Endothelial cell of umbilical vein (primary cell): ENCODE measurements at regions not wholly inside any gene's neighbourhood (a gene's known extent, or its start where the extent isn't known, plus 50 kb on each side); places are given as distances from the start of the nearest gene placed in this dataset.

Experiments used
- BruUV-seq: library from RNA; stranded (reverse); fragments of 400-500 nt; replicated peaks from 2 replicates; lab custom pipeline; 2021; lab: Mats Ljungman, UMichigan
- CTCF ChIA-PET: fragments of 300-600, 350-600 bp; sonication (Branson Sonifier 250); formaldehyde crosslinking; loops from one replicate; lab custom pipeline; 2021; ENCODE audit warnings: antibody characterized with exemption, inconsistent platforms; lab: Charles Lee
- POLR2A ChIA-PET: fragments of 300-600, 350-600 bp; sonication (Branson Sonifier 250); formaldehyde crosslinking; loops from one replicate; lab custom pipeline; 2021; ENCODE audit warnings: antibody characterized with exemption, inconsistent platforms; lab: Charles Lee
- DNase-seq: peaks from one replicate; pipeline ENCODE4 v3.0.0-alpha.2; 2011; ENCODE audit warnings: low read depth, low spot score
- FAIRE-seq: peaks from 2 replicates; lab custom pipeline; 2011; peaks lifted over from hg19 to GRCh38; lab: Jason Lieb, UNC
- H2AFZ ChIP-seq: 2 replicates; pipeline ENCODE4 v1.6.0; 2012; ENCODE audit warnings: low read depth, low read length, control low read depth, inconsistent platforms
- H3K27ac ChIP-seq: 2 replicates; pipeline ENCODE4 v1.5.1; 2011; ENCODE audit warnings: low read depth, mild to moderate bottlenecking, control low read depth, low read length, moderate library complexity; ENCODE audit not compliant: insufficient read depth
- H3K27me3 ChIP-seq, 2 experiments: 2 replicates each; pipeline versions ENCODE4 v1.6.0 to v1.6.1; 2011; ENCODE audit warnings: low read length in 2 of 2, mixed read lengths in 1 of 2; ENCODE audit not compliant: control insufficient read depth in 2 of 2, insufficient read depth in 2 of 2
- H3K36me3 ChIP-seq, 2 experiments: 2 replicates in 1 of 2; 3 replicates in 1 of 2; pipeline ENCODE4 v1.5.1; 2011; ENCODE audit warnings: low read length in 2 of 2, mild to moderate bottlenecking in 1 of 2, moderate library complexity in 1 of 2; ENCODE audit not compliant: control insufficient read depth in 2 of 2, insufficient read depth in 2 of 2; ENCODE audit errors: extremely low read depth in 1 of 2
- H3K4me1 ChIP-seq: 3 replicates; pipeline ENCODE4 v1.5.1; 2011; ENCODE audit warnings: mild to moderate bottlenecking, low read length; ENCODE audit not compliant: control insufficient read depth, insufficient read depth; ENCODE audit errors: extremely low read depth
- H3K4me2 ChIP-seq: 2 replicates; pipeline ENCODE4 v1.6.1; 2011; ENCODE audit warnings: low read length, control low read depth, mixed read lengths; ENCODE audit not compliant: insufficient read depth
- H3K4me3 ChIP-seq, 3 experiments: fragments of 200-600 bp in 1 of 3; sonication (generic), shearing (Covaris generic) in 1 of 3; replicated peaks in 1 of 3; 2 replicates each; pipeline ENCODE4 v1.5.1; 2011 to 2016; ENCODE audit warnings: control low read depth in 3 of 3, low read length in 3 of 3, mild to moderate bottlenecking in 2 of 3, inconsistent platforms in 1 of 3, low read depth in 1 of 3, moderate library complexity in 1 of 3; ENCODE audit not compliant: insufficient read depth in 1 of 3
- H3K79me2 ChIP-seq: 2 replicates; pipeline ENCODE4 v1.6.0; 2012; ENCODE audit warnings: low read length, inconsistent platforms; ENCODE audit not compliant: control insufficient read depth, insufficient read depth
- H3K9ac ChIP-seq: replicated peaks from 2 replicates; pipeline ENCODE3; 2011; ENCODE audit warnings: low read length, control low read depth; ENCODE audit not compliant: insufficient read depth; ENCODE audit errors: extremely low read depth
- H3K9me1 ChIP-seq: replicated peaks from 3 replicates; pipeline ENCODE4 v1.6.0; 2011; ENCODE audit warnings: mild to moderate bottlenecking, low read length; ENCODE audit not compliant: control insufficient read depth, insufficient read depth; ENCODE audit errors: extremely low read depth
- H3K9me3 ChIP-seq: replicated peaks from 2 replicates; pipeline ENCODE4 v1.5.1; 2012; ENCODE audit warnings: low read length, inconsistent platforms; ENCODE audit not compliant: control insufficient read depth, insufficient read depth
- H4K20me1 ChIP-seq: replicated peaks from 2 replicates; pipeline ENCODE3; 2011; ENCODE audit warnings: mild to moderate bottlenecking, low read length; ENCODE audit not compliant: control insufficient read depth, insufficient read depth; ENCODE audit errors: extremely low read depth
- CTCF ChIP-seq, 2 donors: IDR thresholded peaks; 1 replicate in 1 of 2; 2 replicates in 1 of 2; pipeline ENCODE4 v1.5.1; 2011; ENCODE audit warnings: low read length in 2 of 2, mild to moderate bottlenecking in 2 of 2, moderate library complexity in 2 of 2, control low read depth in 1 of 2, inconsistent platforms in 1 of 2, low read depth in 1 of 2; ENCODE audit not compliant: insufficient read depth in 1 of 2; ENCODE audit errors: extremely low read depth in 1 of 2
- EZH2 ChIP-seq: IDR thresholded peaks from 2 replicates; pipeline ENCODE4 v1.6.1; 2012; ENCODE audit warnings: borderline replicate concordance, low read depth, mild to moderate bottlenecking, moderate library complexity, low read length, inconsistent platforms; ENCODE audit not compliant: severe bottlenecking
- FOS ChIP-seq: IDR thresholded peaks from 2 replicates; pipeline ENCODE4 v1.6.1; 2011; ENCODE audit warnings: mild to moderate bottlenecking, low read length, moderate library complexity, borderline replicate concordance; ENCODE audit not compliant: insufficient read depth
- GATA2 ChIP-seq: IDR thresholded peaks from 2 replicates; pipeline ENCODE4 v1.7.0; 2011; ENCODE audit warnings: low read depth, mild to moderate bottlenecking, moderate library complexity, mixed read lengths, low read length; ENCODE audit not compliant: insufficient read length, insufficient read depth
- JUN ChIP-seq: IDR thresholded peaks from 2 replicates; pipeline ENCODE4 v1.6.1; 2011; ENCODE audit warnings: borderline replicate concordance, low read depth; ENCODE audit not compliant: insufficient read length, insufficient read depth
- MYC ChIP-seq: IDR thresholded peaks from one replicate; pipeline ENCODE4 v1.6.1; 2011; ENCODE audit warnings: mild to moderate bottlenecking, low read depth, low read length
- POLR2A ChIP-seq: IDR thresholded peaks from 2 replicates; pipeline ENCODE4 v1.6.1; 2012; ENCODE audit warnings: low read depth, mild to moderate bottlenecking, control low read depth, low read length
- POLR2AphosphoS5 ChIP-seq: IDR thresholded peaks from 2 replicates; pipeline ENCODE4 v1.6.1; 2012; ENCODE audit warnings: low read depth, mild to moderate bottlenecking, control low read depth, low read length, moderate library complexity; ENCODE audit not compliant: insufficient read depth
- dilution Hi-C: fragments of 300-500 bp; cut with MboI; formaldehyde crosslinking; loops from one replicate; pipeline ENCODE4 v1.15.0; 2019; ENCODE audit warnings: low sequenced_read_pairs; ENCODE audit not compliant: extremely low pct_ligation_motif_present
- intact Hi-C: fragments of 100-400 bp; cut with micrococcal nuclease; formaldehyde crosslinking; loops from one replicate; pipeline ENCODE4 v1.10.0; 2022
- TF ChIP-seq, protein P1 (sequence below): IDR thresholded peaks from 2 replicates; pipeline ENCODE4 v1.6.1; 2011; ENCODE audit not compliant: insufficient read depth, insufficient read length

GRCh38 chr7:41581041-41581440 lies 121.8 kb downstream of the INHBA start:
- no peaks in the 10 kb centered on the region for H3K79me2 ChIP-seq
- FAIRE-seq: no peak
- no TSS peak for BruUV-seq
- ChIA-PET CTCF (interaction anchor here (1.3 to 3.1 kb wide), 5 partner anchors 10 to 392 kb away, joined by 3 to 17 read pairs (median 12); no protein-coding TSS in a partner anchor), POLR2A (interaction anchor here (0.6 kb wide), 1 partner anchor 13 kb away, joined by 6 read pairs; no protein-coding TSS in a partner anchor)
- TF ChIP-seq, protein P1, sequence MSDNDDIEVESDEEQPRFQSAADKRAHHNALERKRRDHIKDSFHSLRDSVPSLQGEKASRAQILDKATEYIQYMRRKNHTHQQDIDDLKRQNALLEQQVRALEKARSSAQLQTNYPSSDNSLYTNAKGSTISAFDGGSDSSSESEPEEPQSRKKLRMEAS: no peak
- no peak for TF ChIP-seq CTCF (IDR thresholded peaks at IDR 0.05; ENCODE audit: extremely low read depth in 1 of 2, insufficient read depth in 1 of 2, low read depth in 1 of 2, low read length in 2 of 2)
- TF ChIP-seq GATA2: no peak
- no peak for TF ChIP-seq JUN
- no peak for TF ChIP-seq EZH2
- no peak for TF ChIP-seq POLR2A
- TF ChIP-seq MYC: no peak
- TF ChIP-seq FOS: no peak
- TF ChIP-seq POLR2AphosphoS5: no peak
- intact Hi-C loops (loop anchor here (2.0 kb wide), 1 partner anchor 570 kb away; no protein-coding TSS in a partner anchor), dilution Hi-C loops (no loop called here)
- H3K9me1 ChIP-seq: no peaks in the 10 kb centered on the region
- DNase-seq: peak; percentile 45
- H4K20me1 ChIP-seq: no peaks in the 10 kb centered on the region
- H3K27ac ChIP-seq: peak overlapping the region; percentile 93
- H2AFZ ChIP-seq: no peak overlapping the region
- no peaks in the 10 kb centered on the region for H3K36me3 ChIP-seq
- no peak overlapping the region for H3K9ac ChIP-seq
- no peaks in the 10 kb centered on the region for H3K27me3 ChIP-seq
- H3K9me3 ChIP-seq: no peaks in the 10 kb centered on the region
- H3K4me2 ChIP-seq: no peak overlapping the region
- H3K4me1 ChIP-seq: peaks cover 38% of the 10 kb centered on the region
- no peak overlapping the region for H3K4me3 ChIP-seq
